Left lung (tissue), 4 donors: ENCODE measurements at regions not wholly inside any gene's neighbourhood (a gene's known extent, or its start where the extent isn't known, plus 50 kb on each side); places are given as distances from the start of the nearest gene placed in this dataset.

Experiments
- ATAC-seq: fragments of 200-7000 bp; cut with Tn5 transposase; one replicate; pipeline ENCODE4 v1.9.1; 2020; ENCODE audit warnings: moderate library complexity
- DNase-seq, 4 donors: peaks; one replicate each; pipeline ENCODE4 v3.0.0-alpha.2; 2013 to 2020
- H3K27ac ChIP-seq, 2 donors: fragments of 200-600 bp; sonication (generic) in 1 of 2; one replicate each; pipeline versions ENCODE4 v1.5.0 to v1.8.0; 2020 to 2021
- H3K27me3 ChIP-seq, 2 donors: fragments of 200-600 bp; sonication (generic) in 1 of 2; one replicate each; pipeline versions ENCODE4 v1.5.0 to v1.8.0; 2020 to 2021
- H3K36me3 ChIP-seq, 2 donors: fragments of 200-600 bp; sonication (generic) in 1 of 2; one replicate each; pipeline versions ENCODE4 v1.5.0 to v1.8.0; 2020 to 2021
- H3K4me1 ChIP-seq, 2 donors: fragments of 200-600 bp; one replicate each; pipeline ENCODE4 v1.8.0; 2021
- H3K4me3 ChIP-seq, 2 donors: fragments of 200-600 bp; sonication (generic) in 1 of 2; one replicate each; pipeline versions ENCODE4 v1.5.0 to v1.8.0; 2020 to 2021; ENCODE audit warnings: mild to moderate bottlenecking in 1 of 2
- H3K9me3 ChIP-seq, 2 donors: fragments of 200-600 bp; sonication (generic) in 1 of 2; one replicate each; pipeline versions ENCODE4 v1.5.0 to v1.8.0; 2020 to 2021
- intact Hi-C, 2 donors: fragments of 100-400 bp; cut with DNase I; formaldehyde crosslinking; loops; one replicate each; pipeline versions ENCODE4 v1.11.2 to v1.14.2; 2022
- TF ChIP-seq, protein P1 (sequence below), 2 donors: fragments of 200-600 bp; sonication (generic) in 1 of 2; IDR thresholded peaks; one replicate each; pipeline versions ENCODE4 v1.5.0 to v1.8.0; 2021; ENCODE audit warnings: antibody characterized with exemption in 2 of 2
- donor health status: DM: no; HTN: yes; CAD: no.
- donor health status: DM: no; HTN: no; CAD: no.

DNA sequence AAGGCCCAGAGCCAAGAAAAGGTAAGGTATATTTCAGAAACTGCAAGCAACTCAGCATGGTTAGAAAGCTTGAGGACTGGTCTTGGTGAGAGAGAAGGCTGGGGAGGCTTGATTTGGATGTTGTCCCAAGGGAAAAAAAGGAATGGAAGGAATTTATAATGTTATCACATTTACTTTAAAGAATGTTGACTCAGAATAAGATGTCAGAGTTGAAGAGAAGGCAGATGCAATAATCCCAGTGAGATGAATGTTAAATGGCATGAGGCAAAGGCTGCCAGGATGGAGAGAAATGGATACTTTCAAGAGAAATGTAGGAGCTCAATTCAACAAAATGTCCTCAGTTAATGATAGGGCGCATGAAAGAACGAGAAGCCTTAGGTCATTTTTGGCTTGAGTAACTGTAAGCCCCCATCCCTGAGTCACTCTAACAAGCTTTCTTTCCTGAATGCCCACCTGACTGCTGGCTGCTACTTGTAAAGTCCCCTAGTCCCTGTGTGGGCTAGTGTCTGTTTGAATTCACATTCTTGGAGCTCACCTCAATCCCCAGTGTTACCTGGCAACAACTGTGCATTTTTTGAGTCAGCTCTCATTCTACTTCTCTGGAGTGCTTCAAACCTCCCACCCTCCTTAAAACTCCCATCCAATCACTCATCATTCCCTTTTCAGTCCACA is 103.0 kb upstream of the TAPT1 start:
- Histone ChIP-seq H3K4me3 (no peak overlapping the region), H3K27ac (no peak overlapping the region), H3K9me3 (no peaks in the 10 kb centered on the region), H3K27me3 (no peaks in the 10 kb centered on the region), H3K4me1 (no peaks in the 10 kb centered on the region), H3K36me3 (no peaks in the 10 kb centered on the region)
- DNase-seq (no peak), ATAC-seq (no peak)
- intact Hi-C loops, result no loop called here
- TF ChIP-seq, protein P1, sequence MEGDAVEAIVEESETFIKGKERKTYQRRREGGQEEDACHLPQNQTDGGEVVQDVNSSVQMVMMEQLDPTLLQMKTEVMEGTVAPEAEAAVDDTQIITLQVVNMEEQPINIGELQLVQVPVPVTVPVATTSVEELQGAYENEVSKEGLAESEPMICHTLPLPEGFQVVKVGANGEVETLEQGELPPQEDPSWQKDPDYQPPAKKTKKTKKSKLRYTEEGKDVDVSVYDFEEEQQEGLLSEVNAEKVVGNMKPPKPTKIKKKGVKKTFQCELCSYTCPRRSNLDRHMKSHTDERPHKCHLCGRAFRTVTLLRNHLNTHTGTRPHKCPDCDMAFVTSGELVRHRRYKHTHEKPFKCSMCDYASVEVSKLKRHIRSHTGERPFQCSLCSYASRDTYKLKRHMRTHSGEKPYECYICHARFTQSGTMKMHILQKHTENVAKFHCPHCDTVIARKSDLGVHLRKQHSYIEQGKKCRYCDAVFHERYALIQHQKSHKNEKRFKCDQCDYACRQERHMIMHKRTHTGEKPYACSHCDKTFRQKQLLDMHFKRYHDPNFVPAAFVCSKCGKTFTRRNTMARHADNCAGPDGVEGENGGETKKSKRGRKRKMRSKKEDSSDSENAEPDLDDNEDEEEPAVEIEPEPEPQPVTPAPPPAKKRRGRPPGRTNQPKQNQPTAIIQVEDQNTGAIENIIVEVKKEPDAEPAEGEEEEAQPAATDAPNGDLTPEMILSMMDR (IDR thresholded peaks at IDR 0.05), result no peak

DNA sequence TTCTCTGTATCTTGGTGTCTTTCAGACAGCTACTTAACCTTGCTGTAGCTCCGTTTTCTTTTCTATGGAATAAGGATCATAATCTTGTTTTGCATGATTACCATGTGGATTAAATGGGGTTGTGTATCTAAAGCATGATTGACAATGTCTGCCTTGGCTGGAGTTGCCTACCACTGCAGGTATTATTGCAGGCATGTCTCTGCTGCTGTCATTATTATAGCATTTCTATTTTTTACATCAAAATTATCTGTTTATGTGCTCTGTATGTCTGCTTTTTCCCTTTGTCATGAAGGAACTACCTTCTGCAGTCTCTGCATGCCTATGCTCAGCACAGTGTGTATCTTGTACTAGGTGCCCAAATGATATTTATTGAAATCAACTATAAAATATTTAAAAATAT is 95.9 kb upstream of the TAPT1 start:
- Histone ChIP-seq H3K36me3 (no peaks in the 10 kb centered on the region), H3K27me3 (no peaks in the 10 kb centered on the region), H3K4me3 (no peak overlapping the region), H3K4me1 (no peaks in the 10 kb centered on the region), H3K9me3 (no peaks in the 10 kb centered on the region), H3K27ac (no peak overlapping the region)
- TF ChIP-seq, protein P1 (IDR thresholded peaks at IDR 0.05), result no peak
- no peak for ATAC-seq
- intact Hi-C loops, result no loop called here
- no peak for DNase-seq

DNA sequence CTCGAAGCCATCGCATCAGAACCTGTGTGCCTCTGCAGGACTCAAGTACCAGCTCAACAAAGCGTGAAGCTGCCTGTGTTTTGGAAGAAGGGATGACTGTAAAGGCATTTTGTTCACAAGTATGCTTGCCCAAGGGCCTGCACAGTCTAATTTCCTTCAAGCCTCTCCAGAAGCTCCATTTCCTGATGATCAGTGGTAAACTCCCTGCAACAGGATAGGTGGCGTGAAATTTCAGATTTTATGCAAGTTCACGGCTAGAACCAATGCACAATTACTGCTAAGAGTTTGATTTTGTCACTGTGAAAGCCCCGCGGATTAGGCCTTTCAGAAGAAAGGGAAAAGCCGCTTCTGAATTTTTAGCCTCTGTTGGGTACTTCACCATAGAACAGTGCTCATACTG is 89.2 kb upstream of the TAPT1 start:
- DNase-seq (no peak), ATAC-seq (no peak)
- intact Hi-C loops, result no loop called here
- Histone ChIP-seq H3K36me3 (no peaks in the 10 kb centered on the region), H3K4me1 (no peaks in the 10 kb centered on the region), H3K4me3 (no peak overlapping the region), H3K27me3 (no peaks in the 10 kb centered on the region), H3K27ac (no peak overlapping the region), H3K9me3 (no peaks in the 10 kb centered on the region)
- TF ChIP-seq, protein P1 (IDR thresholded peaks at IDR 0.05), result no peak

DNA sequence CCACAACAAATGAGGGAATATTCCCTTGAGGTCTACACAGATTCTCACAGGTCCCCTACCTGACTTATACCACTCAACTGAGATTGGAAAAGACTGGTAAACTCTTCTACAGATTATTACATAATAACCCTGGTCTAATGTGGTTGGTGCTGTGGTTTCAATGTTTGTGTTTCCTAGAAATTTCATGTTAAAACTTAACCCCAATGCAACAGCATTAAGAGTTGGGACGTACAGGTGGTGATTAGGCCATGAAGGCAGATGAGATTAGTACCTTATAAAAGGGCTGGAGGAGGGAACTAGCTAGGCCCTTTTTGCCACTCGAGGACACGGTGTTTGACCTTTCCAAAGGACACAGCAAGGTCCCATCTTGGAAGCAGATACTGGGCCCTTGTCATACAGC is 84.3 kb upstream of the TAPT1 start:
- H3K4me1 ChIP-seq, result no peaks in the 10 kb centered on the region
- no peak for ATAC-seq

DNA sequence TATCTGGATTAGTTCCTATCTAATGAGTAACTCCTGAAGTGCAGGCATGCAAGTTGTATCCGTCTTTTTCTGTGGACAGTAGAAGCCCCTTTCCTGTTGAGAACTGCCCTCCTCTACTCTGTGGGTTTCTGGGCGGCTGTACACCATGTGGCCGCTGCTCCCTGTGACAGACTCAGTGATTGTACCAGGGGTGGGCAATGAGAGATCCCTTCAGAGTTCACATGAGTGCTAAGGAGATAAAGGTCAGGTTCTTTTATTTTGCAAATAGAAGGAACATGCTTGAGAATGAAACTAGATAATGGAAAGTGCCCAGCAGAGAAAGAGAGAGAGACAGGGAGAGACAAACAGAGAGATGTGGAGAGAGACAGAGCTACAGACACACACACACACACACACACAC is 76.4 kb upstream of the TAPT1 start:
- intact Hi-C loops, result no loop called here
- no peak for DNase-seq
- Histone ChIP-seq H3K4me1 (no peaks in the 10 kb centered on the region), H3K36me3 (no peaks in the 10 kb centered on the region), H3K4me3 (no peak overlapping the region), H3K9me3 (no peaks in the 10 kb centered on the region), H3K27me3 (no peaks in the 10 kb centered on the region), H3K27ac (no peak overlapping the region)
- ATAC-seq, result no peak
- TF ChIP-seq, protein P1 (IDR thresholded peaks at IDR 0.05), result no peak

More for the DNA sequence above, 84.3 kb upstream of the TAPT1 start:
- H3K27me3 ChIP-seq, result no peaks in the 10 kb centered on the region
- H3K4me3 ChIP-seq, result no peak overlapping the region
- no peak overlapping the region for H3K27ac ChIP-seq
- no peaks in the 10 kb centered on the region for H3K36me3 ChIP-seq
- H3K9me3 ChIP-seq, result no peaks in the 10 kb centered on the region
- DNase-seq, result no peak
- TF ChIP-seq, protein P1 (IDR thresholded peaks at IDR 0.05), result no peak
- intact Hi-C loops, result no loop called here
